SK-N-SH (cell line): ENCODE measurements at regions not wholly inside any gene's neighbourhood (a gene's known extent, or its start where the extent isn't known, plus 50 kb on each side); places are given as distances from the start of the nearest gene placed in this dataset.

Experiments
- CTCF ChIA-PET: fragments of 300-600, 350-600 bp; formaldehyde crosslinking; extraction: SDS; loops from one replicate; lab custom pipeline; 2021; lab: Yijun Ruan, JAX
- POLR2A ChIA-PET: fragments of 350-600 bp; sonication (Branson Sonifier 250); formaldehyde crosslinking; extraction: SDS; loops from one replicate; lab custom pipeline; 2020; ENCODE audit warnings: antibody characterized with exemption, inconsistent platforms; lab: Yijun Ruan, JAX
- DNase-seq: peaks from one replicate; pipeline ENCODE4 v3.0.0; 2012
- H2AFZ ChIP-seq: fragments of 200-600 bp; sonication (generic); 2 replicates; pipeline ENCODE4 v1.8.1; 2016; ENCODE audit warnings: antibody characterized with exemption, mild to moderate bottlenecking, low read depth
- H3F3A ChIP-seq: fragments of 200-600 bp; sonication (generic); replicated peaks from 2 replicates; pipeline ENCODE3; 2016; ENCODE audit warnings: antibody characterized with exemption, mild to moderate bottlenecking; ENCODE audit not compliant: insufficient read depth
- H3K27ac ChIP-seq, 2 experiments: fragments of 200-500 bp in 1 of 2; fragments of 200-600 bp in 1 of 2; sonication (Bioruptor generic) in 1 of 2; sonication (generic), shearing (Covaris generic) in 1 of 2; 2 replicates each; pipeline versions ENCODE4 v1.5.1 to v1.6.1; 2014 to 2016; ENCODE audit warnings: low read depth in 2 of 2, inconsistent platforms in 1 of 2, low read length in 1 of 2, mild to moderate bottlenecking in 1 of 2, mixed read lengths in 1 of 2
- H3K27me3 ChIP-seq: fragments of 200-600 bp; sonication (generic), shearing (Covaris generic); 2 replicates; pipeline ENCODE4 v1.6.1; 2016; ENCODE audit warnings: mixed run types; ENCODE audit not compliant: insufficient read depth
- H3K36me3 ChIP-seq, 2 experiments: fragments of 200-500 bp in 1 of 2; fragments of 200-600 bp in 1 of 2; sonication (Bioruptor generic) in 1 of 2; sonication (generic) in 1 of 2; replicated peaks in 1 of 2; 2 replicates each; pipeline versions ENCODE3 to v1.5.1; 2014 to 2016; ENCODE audit warnings: low read length in 1 of 2, mild to moderate bottlenecking in 1 of 2; ENCODE audit not compliant: insufficient read depth in 2 of 2, control insufficient read depth in 1 of 2
- H3K4me1 ChIP-seq, 2 experiments: fragments of 200-500 bp in 1 of 2; fragments of 200-600 bp in 1 of 2; sonication (Bioruptor generic) in 1 of 2; sonication (generic), shearing (Covaris generic) in 1 of 2; 2 replicates each; pipeline versions ENCODE4 v1.5.1 to v1.6.1; 2014 to 2016; ENCODE audit warnings: low read depth in 1 of 2, low read length in 1 of 2, mixed run types in 1 of 2; ENCODE audit not compliant: insufficient read depth in 2 of 2, control insufficient read depth in 1 of 2
- H3K4me2 ChIP-seq: fragments of 200-600 bp; sonication (generic), shearing (Covaris generic); 2 replicates; pipeline ENCODE4 v1.6.1; 2017; ENCODE audit warnings: mixed run types
- H3K4me3 ChIP-seq, 2 experiments: fragments of 200-500 bp in 1 of 2; fragments of 200-600 bp in 1 of 2; sonication (Bioruptor generic) in 1 of 2; sonication (generic), shearing (Covaris generic) in 1 of 2; 2 replicates each; pipeline versions ENCODE4 v1.5.1 to v1.8.1; 2014 to 2016; ENCODE audit warnings: low read depth in 2 of 2, inconsistent platforms in 1 of 2, low read length in 1 of 2, mild to moderate bottlenecking in 1 of 2, mixed read lengths in 1 of 2, moderate library complexity in 1 of 2
- H3K79me2 ChIP-seq: fragments of 200-600 bp; sonication (generic); 2 replicates; pipeline ENCODE4 v1.8.1; 2017; ENCODE audit warnings: mild to moderate bottlenecking; ENCODE audit not compliant: insufficient read depth
- H3K9ac ChIP-seq: fragments of 200-600 bp; sonication (generic); 2 replicates; pipeline ENCODE4 v1.6.1; 2017; ENCODE audit warnings: mixed run types
- H3K9me2 ChIP-seq: fragments of 200-600 bp; sonication (generic); 2 replicates; pipeline ENCODE4 v1.6.1; 2017; ENCODE audit warnings: mixed run types
- H3K9me3 ChIP-seq: fragments of 200-600 bp; sonication (generic); 2 replicates; pipeline ENCODE4 v1.6.1; 2017; ENCODE audit warnings: mixed run types, mild to moderate bottlenecking, moderate library complexity
- H4K20me1 ChIP-seq: fragments of 200-600 bp; sonication (generic); 2 replicates; pipeline ENCODE4 v1.6.1; 2017; ENCODE audit warnings: mild to moderate bottlenecking, mixed run types; ENCODE audit not compliant: insufficient read depth
- CHD2 ChIP-seq: fragments of 150-350 bp; IDR thresholded peaks from 2 replicates; pipeline ENCODE4 v1.6.1; 2018; ENCODE audit warnings: low read length; ENCODE audit not compliant: partially characterized antibody
- CTCF ChIP-seq: fragments of 200-600 bp; sonication (generic); IDR thresholded peaks from 2 replicates; pipeline ENCODE4 v1.6.1; 2017; ENCODE audit warnings: antibody characterized with exemption, mild to moderate bottlenecking, moderate library complexity
- ELF1 ChIP-seq: IDR thresholded peaks from 2 replicates; pipeline ENCODE4 v1.4.0; 2012
- EP300 ChIP-seq, 2 experiments: IDR thresholded peaks; 2 replicates each; pipeline versions ENCODE4 v1.4.0 to v1.6.1; 2012; ENCODE audit warnings: borderline replicate concordance in 1 of 2, low read depth in 1 of 2, low read length in 1 of 2
- EZH2phosphoT487 ChIP-seq: fragments of 200-600 bp; sonication (generic); IDR thresholded peaks from 2 replicates; pipeline ENCODE4 v1.6.1; 2017; ENCODE audit warnings: low read depth, mixed run types, mild to moderate bottlenecking, antibody characterized with exemption, moderate library complexity, borderline replicate concordance
- FOSL2 ChIP-seq: IDR thresholded peaks from 2 replicates; pipeline ENCODE4 v1.4.0; 2012; ENCODE audit warnings: low read depth, mild to moderate bottlenecking, moderate library complexity, borderline replicate concordance
- FOXM1 ChIP-seq: IDR thresholded peaks from 2 replicates; pipeline ENCODE4 v1.4.0; 2012; ENCODE audit warnings: low read depth, mild to moderate bottlenecking
- GATA2 ChIP-seq: sonication (generic); formaldehyde crosslinking; IDR thresholded peaks from 2 replicates; pipeline ENCODE4 v1.5.0; 2020; ENCODE audit warnings: mild to moderate bottlenecking, missing genetic modification reagents
- POLR2AphosphoS5 ChIP-seq: IDR thresholded peaks from 2 replicates; pipeline ENCODE4 v1.6.1; 2012; ENCODE audit warnings: low read depth, low read length
- RAD21 ChIP-seq: IDR thresholded peaks from 2 replicates; pipeline ENCODE4 v1.6.1; 2012; ENCODE audit warnings: mild to moderate bottlenecking, low read length
- RFX5 ChIP-seq: IDR thresholded peaks from 2 replicates; pipeline ENCODE4 v1.6.1; 2012; ENCODE audit warnings: mild to moderate bottlenecking, improper control_type of control experiment, low read length
- RXRA ChIP-seq: IDR thresholded peaks from 2 replicates; pipeline ENCODE4 v1.4.0; 2012; ENCODE audit warnings: low read depth, mild to moderate bottlenecking, borderline replicate concordance
- SIN3A ChIP-seq: IDR thresholded peaks from 2 replicates; pipeline ENCODE4 v1.6.1; 2012; ENCODE audit warnings: low read depth, mild to moderate bottlenecking, low read length, moderate library complexity, borderline replicate concordance
- SMC3 ChIP-seq: IDR thresholded peaks from 2 replicates; pipeline ENCODE4 v1.6.1; 2012; ENCODE audit warnings: low read depth, low read length, improper control_type of control experiment
- TCF12 ChIP-seq: IDR thresholded peaks from 2 replicates; pipeline ENCODE4 v1.4.0; 2012
- YY1 ChIP-seq: IDR thresholded peaks from 2 replicates; pipeline ENCODE4 v1.4.0; 2012; ENCODE audit warnings: low read depth, mild to moderate bottlenecking
- whole genome bisulfite sequencing: methylation state at CpG from one replicate; pipeline ENCODE4 v1.1.6; 2017; ENCODE audit warnings: low lambda C conversion rate; 5-methylcytosine and 5-hydroxymethylcytosine counted together
- TF ChIP-seq, protein P1 (sequence below): IDR thresholded peaks from 2 replicates; pipeline ENCODE4 v1.4.0; 2012; ENCODE audit warnings: low read depth
- TF ChIP-seq, protein P2 (sequence below): fragments of 150-350 bp; IDR thresholded peaks from 2 replicates; pipeline ENCODE4 v1.6.1; 2017; ENCODE audit warnings: antibody characterized with exemption, low read length, low read depth, borderline replicate concordance
- TF ChIP-seq, protein P3 (sequence below): IDR thresholded peaks from 2 replicates; pipeline ENCODE4 v1.6.1; 2012; ENCODE audit warnings: mild to moderate bottlenecking, low read depth, low read length, moderate library complexity
- TF ChIP-seq, protein P4 (sequence below): IDR thresholded peaks from 2 replicates; pipeline ENCODE4 v1.4.0; 2012; ENCODE audit warnings: low read depth, borderline replicate concordance

GRCh38 chr17:79361221-79361734 is 249.6 kb downstream of the RBFOX3 start:
- no peak overlapping the region for H2AFZ ChIP-seq
- WGBS = 32% methylated on average over 12 of the region's 12 CpGs

DNA sequence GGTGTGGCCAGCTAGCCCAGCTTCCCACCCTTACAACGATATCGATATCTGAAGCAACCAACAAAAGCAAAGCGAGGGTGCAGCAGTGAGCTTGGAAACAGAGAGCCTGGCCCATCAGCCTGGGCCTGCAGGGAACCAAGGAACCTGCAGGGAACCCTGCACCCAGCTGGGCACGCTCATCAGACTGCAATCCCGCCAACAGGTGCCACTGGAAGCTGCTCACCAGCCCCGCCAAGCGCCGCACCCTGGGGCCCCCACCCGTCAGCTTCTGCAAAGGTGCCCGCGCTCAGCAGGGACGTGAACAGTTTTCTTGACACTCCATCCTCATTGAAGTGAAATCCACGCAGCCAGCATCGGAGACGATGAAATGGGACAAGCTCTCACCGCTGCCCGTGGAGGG is 250.7 kb downstream of the RBFOX3 start:
- H3K4me3 ChIP-seq = no peak overlapping the region
- H3K27me3 ChIP-seq = peaks cover 42% of the 10 kb centered on the region
- CTCF ChIA-PET = interaction anchor here (2.1 to 4.7 kb wide), 4 partner anchors 28 to 272 kb away, joined by 7 to 18 read pairs (median 12); no protein-coding TSS in a partner anchor
- no peaks in the 10 kb centered on the region for H3K36me3 ChIP-seq
- WGBS = 63% methylated on average over 17 of the region's 17 CpGs
- H3K9me3 ChIP-seq = no peaks in the 10 kb centered on the region
- no peak overlapping the region for H3K9ac ChIP-seq
- H4K20me1 ChIP-seq = no peaks in the 10 kb centered on the region
- H3K27ac ChIP-seq = no peak overlapping the region
- POLR2A ChIA-PET = no interaction called here
- no peaks in the 10 kb centered on the region for H3F3A ChIP-seq
- no peaks in the 10 kb centered on the region; a peak in 1 of 4 replicates for H3K4me1 ChIP-seq
- H2AFZ ChIP-seq = no peak overlapping the region
- no peak overlapping the region for H3K4me2 ChIP-seq
- H3K9me2 ChIP-seq = no peaks in the 10 kb centered on the region
- TF ChIP-seq RFX5 (no peak), CHD2 (no peak), SIN3A (no peak), FOXM1 (no peak), EZH2phosphoT487 (no peak), CTCF (no peak), RAD21 (no peak), YY1 (no peak), TCF12 (no peak), SMC3 (no peak), RXRA (no peak), POLR2AphosphoS5 (no peak), FOSL2 (no peak), ELF1 (no peak), EP300 (IDR thresholded peaks at IDR 0.05; ENCODE audit: borderline replicate concordance in 1 of 2, low read depth in 1 of 2, low read length in 1 of 2) (no peak)
- TF ChIP-seq, protein P1, sequence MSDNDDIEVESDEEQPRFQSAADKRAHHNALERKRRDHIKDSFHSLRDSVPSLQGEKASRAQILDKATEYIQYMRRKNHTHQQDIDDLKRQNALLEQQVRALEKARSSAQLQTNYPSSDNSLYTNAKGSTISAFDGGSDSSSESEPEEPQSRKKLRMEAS = no peak
- TF ChIP-seq, protein P2, sequence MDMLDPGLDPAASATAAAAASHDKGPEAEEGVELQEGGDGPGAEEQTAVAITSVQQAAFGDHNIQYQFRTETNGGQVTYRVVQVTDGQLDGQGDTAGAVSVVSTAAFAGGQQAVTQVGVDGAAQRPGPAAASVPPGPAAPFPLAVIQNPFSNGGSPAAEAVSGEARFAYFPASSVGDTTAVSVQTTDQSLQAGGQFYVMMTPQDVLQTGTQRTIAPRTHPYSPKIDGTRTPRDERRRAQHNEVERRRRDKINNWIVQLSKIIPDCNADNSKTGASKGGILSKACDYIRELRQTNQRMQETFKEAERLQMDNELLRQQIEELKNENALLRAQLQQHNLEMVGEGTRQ = no peak
- TF ChIP-seq, protein P3, sequence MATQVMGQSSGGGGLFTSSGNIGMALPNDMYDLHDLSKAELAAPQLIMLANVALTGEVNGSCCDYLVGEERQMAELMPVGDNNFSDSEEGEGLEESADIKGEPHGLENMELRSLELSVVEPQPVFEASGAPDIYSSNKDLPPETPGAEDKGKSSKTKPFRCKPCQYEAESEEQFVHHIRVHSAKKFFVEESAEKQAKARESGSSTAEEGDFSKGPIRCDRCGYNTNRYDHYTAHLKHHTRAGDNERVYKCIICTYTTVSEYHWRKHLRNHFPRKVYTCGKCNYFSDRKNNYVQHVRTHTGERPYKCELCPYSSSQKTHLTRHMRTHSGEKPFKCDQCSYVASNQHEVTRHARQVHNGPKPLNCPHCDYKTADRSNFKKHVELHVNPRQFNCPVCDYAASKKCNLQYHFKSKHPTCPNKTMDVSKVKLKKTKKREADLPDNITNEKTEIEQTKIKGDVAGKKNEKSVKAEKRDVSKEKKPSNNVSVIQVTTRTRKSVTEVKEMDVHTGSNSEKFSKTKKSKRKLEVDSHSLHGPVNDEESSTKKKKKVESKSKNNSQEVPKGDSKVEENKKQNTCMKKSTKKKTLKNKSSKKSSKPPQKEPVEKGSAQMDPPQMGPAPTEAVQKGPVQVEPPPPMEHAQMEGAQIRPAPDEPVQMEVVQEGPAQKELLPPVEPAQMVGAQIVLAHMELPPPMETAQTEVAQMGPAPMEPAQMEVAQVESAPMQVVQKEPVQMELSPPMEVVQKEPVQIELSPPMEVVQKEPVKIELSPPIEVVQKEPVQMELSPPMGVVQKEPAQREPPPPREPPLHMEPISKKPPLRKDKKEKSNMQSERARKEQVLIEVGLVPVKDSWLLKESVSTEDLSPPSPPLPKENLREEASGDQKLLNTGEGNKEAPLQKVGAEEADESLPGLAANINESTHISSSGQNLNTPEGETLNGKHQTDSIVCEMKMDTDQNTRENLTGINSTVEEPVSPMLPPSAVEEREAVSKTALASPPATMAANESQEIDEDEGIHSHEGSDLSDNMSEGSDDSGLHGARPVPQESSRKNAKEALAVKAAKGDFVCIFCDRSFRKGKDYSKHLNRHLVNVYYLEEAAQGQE = no peak
- TF ChIP-seq, protein P4, sequence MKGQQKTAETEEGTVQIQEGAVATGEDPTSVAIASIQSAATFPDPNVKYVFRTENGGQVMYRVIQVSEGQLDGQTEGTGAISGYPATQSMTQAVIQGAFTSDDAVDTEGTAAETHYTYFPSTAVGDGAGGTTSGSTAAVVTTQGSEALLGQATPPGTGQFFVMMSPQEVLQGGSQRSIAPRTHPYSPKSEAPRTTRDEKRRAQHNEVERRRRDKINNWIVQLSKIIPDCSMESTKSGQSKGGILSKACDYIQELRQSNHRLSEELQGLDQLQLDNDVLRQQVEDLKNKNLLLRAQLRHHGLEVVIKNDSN = no peak
- DNase-seq = no peak
- H3K79me2 ChIP-seq = no peaks in the 10 kb centered on the region

More at GRCh38 chr17:79361221-79361734, 249.6 kb downstream of the RBFOX3 start:
- Histone ChIP-seq H3F3A (no peaks in the 10 kb centered on the region), H3K4me2 (no peak overlapping the region), H3K36me3 (no peaks in the 10 kb centered on the region), H4K20me1 (no peaks in the 10 kb centered on the region), H3K9me2 (no peaks in the 10 kb centered on the region), H3K4me3 (no peak overlapping the region), H3K9me3 (no peaks in the 10 kb centered on the region), H3K27me3 (peaks cover 44% of the 10 kb centered on the region), H3K79me2 (no peaks in the 10 kb centered on the region), H3K4me1 (no peaks in the 10 kb centered on the region; a peak in 1 of 4 replicates), H3K27ac (no peak overlapping the region), H3K9ac (no peak overlapping the region)
- no peak for TF ChIP-seq SMC3
- TF ChIP-seq GATA2 (CRISPR knock-in tag) = 0 out of 2 replicates have a peak, but pooled peaks have one; percentile 11
- no peak for DNase-seq
- CTCF ChIA-PET = interaction anchor here (1.2 to 3.8 kb wide), 5 partner anchors 21 to 274 kb away, joined by 3 to 14 read pairs (median 9); no protein-coding TSS in a partner anchor
- POLR2A ChIA-PET = no interaction called here
